GM19467 (cell line): ENCODE measurements at regions not wholly inside any gene's neighbourhood (a gene's known extent, or its start where the extent isn't known, plus 50 kb on each side); places are given as distances from the start of the nearest gene placed in this dataset.
"Not testable (repeated sequence)": the region's sequence is repeated elsewhere in the genome, so short reads cannot be mapped to it uniquely, and the experiment has no call there.

Experiments used
- ATAC-seq: cut with Tn5 transposase; IDR thresholded peaks from one replicate; pipeline ENCODE4 v1.9.1; 2021; ENCODE audit warnings: mild to moderate bottlenecking, moderate library complexity; ENCODE audit not compliant: unreplicated experiment

- ATAC-seq, result no peak
Measured at GRCh38 chr12:23141335-23141734, 516.4 kb downstream of the ETNK1 start.

- ATAC-seq, result not testable (repeated sequence)
Measured at GRCh38 chr12:23146070-23146469, 521.1 kb downstream of the ETNK1 start.

GRCh38 chr12:23168459-23168858, 543.5 kb downstream of the ETNK1 start:
- ATAC-seq, result no peak

GRCh38 chr12:23169012-23169695, 544.2 kb downstream of the ETNK1 start:
- no peak for ATAC-seq

- ATAC-seq, result no peak
Measured at GRCh38 chr12:23169696-23170013, 544.7 kb downstream of the ETNK1 start.

- no peak for ATAC-seq
Measured at GRCh38 chr12:23174917-23175316, 549.9 kb downstream of the ETNK1 start.

- no peak for ATAC-seq
Measured at GRCh38 chr12:23185346-23185745, 560.4 kb downstream of the ETNK1 start.

GRCh38 chr12:23186950-23187349, 562.0 kb downstream of the ETNK1 start:
- no peak for ATAC-seq

- no peak for ATAC-seq
Measured at GRCh38 chr12:23193552-23193951, 568.6 kb downstream of the ETNK1 start.

GRCh38 chr12:23197266-23197665, 572.3 kb downstream of the ETNK1 start:
- no peak for ATAC-seq

GRCh38 chr12:23202728-23203127, 577.8 kb downstream of the ETNK1 start:
- no peak for ATAC-seq

GRCh38 chr12:23204933-23205778, 580.2 kb downstream of the ETNK1 start:
- ATAC-seq, result peak; percentile 87

GRCh38 chr12:23209793-23210192, 584.8 kb downstream of the ETNK1 start:
- no peak for ATAC-seq

GRCh38 chr12:23210573-23210972, 585.6 kb downstream of the ETNK1 start:
- ATAC-seq, result no peak

- no peak for ATAC-seq
Measured at GRCh38 chr12:23211384-23212320, 586.7 kb downstream of the ETNK1 start.

GRCh38 chr12:23217158-23217557, 592.2 kb downstream of the ETNK1 start:
- no peak for ATAC-seq

GRCh38 chr12:23217667-23218066, 592.7 kb downstream of the ETNK1 start:
- no peak for ATAC-seq

- ATAC-seq, result no peak
Measured at GRCh38 chr12:23221066-23221465, 596.1 kb downstream of the ETNK1 start.

- no peak for ATAC-seq
Measured at GRCh38 chr12:23221926-23222325, 597.0 kb downstream of the ETNK1 start.

- ATAC-seq, result no peak
Measured at GRCh38 chr12:23222801-23223200, 597.8 kb downstream of the ETNK1 start.

- ATAC-seq, result no peak
Measured at GRCh38 chr12:23228101-23228500, 603.1 kb downstream of the ETNK1 start.
